ES-I3 (cell line): ENCODE measurements at regions not wholly inside any gene's neighbourhood (a gene's known extent, or its start where the extent isn't known, plus 50 kb on each side); places are given as distances from the start of the nearest gene placed in this dataset.
A peak's percentile ranks its signal among the peaks of the same experiment; 100 is the strongest.
"Not testable (repeated sequence)": the region's sequence is repeated elsewhere in the genome, so short reads cannot be mapped to it uniquely, and the experiment has no call there.

Experiments used
- H3K36me3 ChIP-seq: 2 replicates; pipeline ENCODE4 v1.6.1; 2013; ENCODE audit warnings: mild to moderate bottlenecking, low read length, control low read depth, moderate library complexity; ENCODE audit not compliant: insufficient read depth
- H3K4me1 ChIP-seq: 2 replicates; pipeline ENCODE4 v1.6.1; 2013; ENCODE audit warnings: mild to moderate bottlenecking, control low read depth, low read length; ENCODE audit not compliant: insufficient read depth
- H3K9ac ChIP-seq: 2 replicates; pipeline ENCODE4 v1.6.1; 2013; ENCODE audit warnings: low read depth, mild to moderate bottlenecking, low read length, moderate library complexity
- H3K9me3 ChIP-seq: 2 replicates; pipeline ENCODE4 v1.6.1; 2013; ENCODE audit warnings: mild to moderate bottlenecking, low read length, moderate library complexity; ENCODE audit not compliant: control insufficient read depth, insufficient read depth

GRCh38 chr12:17030338-17030737 lies 424.4 kb upstream of the LMO3 start:
- Histone ChIP-seq H3K9me3 (no peaks in the 10 kb centered on the region), H3K36me3 (no peaks in the 10 kb centered on the region), H3K4me1 (peaks cover 3% of the 10 kb centered on the region; the same call in 1 of the 2 replicates), H3K9ac (no peak overlapping the region)

DNA sequence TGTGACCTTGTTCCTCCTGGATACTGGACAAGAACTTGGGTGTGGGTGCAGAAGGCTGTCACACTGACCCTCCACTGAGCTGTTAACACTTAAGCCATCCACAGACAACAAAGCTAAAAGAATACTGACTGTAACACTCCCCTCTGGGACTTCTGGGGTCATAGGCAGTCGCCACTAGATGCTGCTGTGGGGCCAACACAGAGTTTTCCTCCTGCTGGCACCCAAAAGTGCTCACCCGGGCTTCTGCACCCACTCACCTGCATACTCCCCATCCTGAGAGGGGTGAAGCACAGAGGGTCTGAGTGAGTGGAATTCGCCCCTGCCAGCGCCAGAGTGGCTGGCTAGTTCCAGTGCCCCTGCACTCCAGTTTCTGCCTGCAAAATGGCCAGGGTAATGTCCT lies 422.4 kb upstream of the LMO3 start:
- Histone ChIP-seq H3K36me3 (no peaks in the 10 kb centered on the region), H3K9ac (no peak overlapping the region), H3K9me3 (no peaks in the 10 kb centered on the region), H3K4me1 (peaks cover 3% of the 10 kb centered on the region; the same call in 1 of the 2 replicates)

DNA sequence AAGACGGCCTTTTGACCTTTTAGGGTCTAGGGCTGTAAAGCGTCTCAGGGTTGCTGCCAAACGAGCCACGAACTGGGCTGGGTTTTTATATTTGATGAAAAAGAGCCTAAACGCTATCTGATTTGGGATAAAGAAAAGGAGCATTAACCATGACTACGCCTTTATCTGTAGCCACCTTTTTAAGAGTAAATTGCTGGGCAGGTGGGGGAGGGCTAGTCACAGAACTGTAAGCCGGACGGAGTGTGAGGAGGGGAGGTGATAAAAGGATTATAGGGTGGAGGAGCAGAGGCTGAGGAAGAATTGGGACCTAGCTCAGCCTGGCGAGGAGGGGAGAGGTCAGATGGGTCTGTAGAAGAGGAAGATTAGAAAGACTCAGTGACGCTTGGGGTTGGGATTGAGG lies 419.5 kb upstream of the LMO3 start:
- H3K9ac ChIP-seq, H3K36me3 ChIP-seq, H3K9me3 ChIP-seq: not testable (repeated sequence)
- peaks cover 14% of the 10 kb centered on the region; the same call in 1 of the 2 replicates for H3K4me1 ChIP-seq

DNA sequence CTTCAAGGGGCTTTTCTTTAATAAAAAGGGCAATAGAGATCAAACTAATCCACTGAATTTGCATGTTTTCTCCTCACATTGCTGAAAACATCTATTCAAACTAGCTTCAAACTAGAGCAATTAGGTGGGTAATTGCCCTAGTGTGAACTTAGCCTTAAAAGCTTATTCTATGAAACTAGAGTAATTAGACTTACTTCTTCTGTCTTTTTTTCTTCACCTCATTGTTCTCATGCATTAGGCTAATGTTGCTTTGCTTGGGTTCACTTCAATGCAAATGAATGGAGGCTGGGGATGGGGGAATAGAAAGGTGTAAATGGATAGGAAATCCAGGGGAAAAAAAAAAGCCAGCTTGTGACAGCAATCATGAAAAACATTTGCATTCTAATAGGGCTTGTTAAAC lies 414.8 kb upstream of the LMO3 start:
- Histone ChIP-seq H3K9ac (peak overlapping the region; percentile 4; the same call in 1 of the 2 replicates), H3K36me3 (no peaks in the 10 kb centered on the region; the same call in 1 of the 2 replicates), H3K9me3 (no peaks in the 10 kb centered on the region), H3K4me1 (peaks cover 24% of the 10 kb centered on the region)

DNA sequence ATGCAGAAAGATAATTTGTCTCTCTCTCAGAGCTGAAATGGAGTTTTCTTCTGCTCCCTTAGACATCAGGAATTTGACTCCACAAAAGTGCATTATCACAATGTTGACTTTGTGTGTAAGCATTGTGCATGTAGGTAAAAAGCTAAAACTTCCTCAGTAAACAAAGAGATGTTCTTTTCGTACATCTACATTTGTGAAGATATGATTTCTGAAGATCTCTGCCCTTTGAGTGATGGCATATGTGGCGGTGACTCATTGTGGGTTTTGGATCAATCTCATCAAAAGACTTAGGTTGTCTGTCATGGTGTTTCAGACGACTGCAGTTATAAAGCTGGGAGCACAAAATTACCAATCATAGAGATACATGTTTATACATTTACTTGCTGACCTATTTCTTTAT lies 411.4 kb upstream of the LMO3 start:
- Histone ChIP-seq H3K9me3 (no peaks in the 10 kb centered on the region), H3K9ac (no peak overlapping the region), H3K36me3 (no peaks in the 10 kb centered on the region; the same call in 1 of the 2 replicates), H3K4me1 (peaks cover 24% of the 10 kb centered on the region)

DNA sequence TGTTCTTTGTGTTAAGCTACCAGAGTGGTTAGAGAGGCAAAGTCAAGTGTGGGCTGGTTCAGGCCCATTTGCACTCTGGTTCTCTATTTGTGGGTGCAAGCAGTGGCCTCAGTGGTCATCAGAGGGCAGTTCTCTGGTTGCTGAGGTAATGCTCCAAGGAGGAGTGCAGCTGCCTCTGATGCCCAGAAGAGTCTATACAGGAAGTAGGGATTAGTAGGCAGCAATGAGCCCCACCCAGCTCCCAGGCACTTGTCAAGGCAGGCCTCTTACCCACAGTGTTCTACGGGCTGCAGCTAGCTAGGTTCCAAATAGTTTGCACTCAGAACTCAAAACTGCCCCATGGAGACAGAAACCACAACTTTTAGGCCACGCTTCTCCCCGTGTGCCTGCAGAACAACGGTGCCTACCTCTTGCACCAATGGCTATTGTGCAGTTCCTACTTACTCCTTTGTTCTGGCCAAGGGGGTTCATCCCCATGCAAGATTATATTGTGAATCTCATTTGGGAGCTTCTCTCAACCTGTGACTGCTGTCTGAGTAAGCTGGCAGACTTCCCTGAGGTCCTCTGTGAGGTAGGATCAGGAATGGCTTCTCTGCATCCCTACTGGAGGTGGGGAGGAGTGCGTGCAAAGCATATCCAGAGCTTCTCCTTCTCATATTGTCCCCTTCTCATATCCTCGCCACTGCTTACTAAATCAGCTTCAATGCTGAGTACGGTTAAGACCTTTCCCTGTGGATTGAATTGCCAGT lies 410.3 kb upstream of the LMO3 start:
- no peaks in the 10 kb centered on the region for H3K9me3 ChIP-seq
- peaks cover 19% of the 10 kb centered on the region for H3K4me1 ChIP-seq
- H3K9ac ChIP-seq, result no peak overlapping the region
- no peaks in the 10 kb centered on the region; the same call in 1 of the 2 replicates for H3K36me3 ChIP-seq

DNA sequence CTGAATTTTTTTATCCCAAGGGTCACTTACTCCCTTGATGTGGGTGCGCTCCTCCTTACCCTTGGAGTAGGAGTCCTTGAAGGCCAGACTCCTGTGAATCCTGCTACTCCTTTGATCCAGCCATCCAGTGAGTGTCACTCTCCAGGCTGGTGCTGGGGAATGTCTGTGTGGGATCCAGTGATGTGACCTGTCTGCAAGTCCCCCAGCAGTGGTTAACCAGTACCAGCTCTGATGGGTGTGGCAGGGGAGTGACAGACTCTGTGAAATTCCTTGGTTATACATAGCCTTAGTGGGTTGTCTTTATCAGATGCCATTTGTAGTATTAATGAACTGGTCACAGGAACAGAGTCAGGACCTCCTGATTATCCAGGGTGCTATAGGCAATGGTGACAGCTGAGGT lies 409.5 kb upstream of the LMO3 start:
- no peaks in the 10 kb centered on the region for H3K9me3 ChIP-seq
- peaks cover 13% of the 10 kb centered on the region for H3K4me1 ChIP-seq
- H3K9ac ChIP-seq, result no peak overlapping the region
- no peaks in the 10 kb centered on the region; the same call in 1 of the 2 replicates for H3K36me3 ChIP-seq

GRCh38 chr12:17007442-17008040 lies 401.6 kb upstream of the LMO3 start:
- H3K9ac ChIP-seq, H3K4me1 ChIP-seq, H3K36me3 ChIP-seq, H3K9me3 ChIP-seq: not testable (repeated sequence)

DNA sequence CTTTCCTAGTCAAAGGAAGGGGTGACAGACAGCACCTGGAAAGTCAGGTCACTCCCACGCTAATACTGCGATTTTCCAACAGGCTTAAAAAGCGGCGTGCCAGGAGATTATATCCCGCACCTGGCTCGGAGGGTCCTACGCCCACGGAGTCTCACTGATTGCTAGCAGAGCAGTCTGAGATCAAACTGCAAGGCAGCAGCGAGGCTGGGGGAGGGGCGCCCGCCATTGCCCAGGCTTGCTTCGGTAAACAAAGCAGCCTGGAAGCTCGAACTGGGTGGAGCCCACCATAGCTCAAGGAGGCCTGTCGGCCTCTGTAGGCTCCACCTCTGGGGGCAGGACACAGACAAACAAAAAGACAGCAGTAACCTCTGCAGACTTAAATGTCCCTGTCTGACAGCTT lies 392.6 kb upstream of the LMO3 start:
- H3K9ac ChIP-seq, H3K9me3 ChIP-seq, H3K4me1 ChIP-seq, H3K36me3 ChIP-seq: not testable (repeated sequence)

GRCh38 chr12:16984484-16984883 lies 378.5 kb upstream of the LMO3 start:
- peaks cover 5% of the 10 kb centered on the region; the same call in 1 of the 2 replicates for H3K9me3 ChIP-seq
- H3K36me3 ChIP-seq, result no peaks in the 10 kb centered on the region
- no peaks in the 10 kb centered on the region for H3K4me1 ChIP-seq
- H3K9ac ChIP-seq, result no peak overlapping the region

DNA sequence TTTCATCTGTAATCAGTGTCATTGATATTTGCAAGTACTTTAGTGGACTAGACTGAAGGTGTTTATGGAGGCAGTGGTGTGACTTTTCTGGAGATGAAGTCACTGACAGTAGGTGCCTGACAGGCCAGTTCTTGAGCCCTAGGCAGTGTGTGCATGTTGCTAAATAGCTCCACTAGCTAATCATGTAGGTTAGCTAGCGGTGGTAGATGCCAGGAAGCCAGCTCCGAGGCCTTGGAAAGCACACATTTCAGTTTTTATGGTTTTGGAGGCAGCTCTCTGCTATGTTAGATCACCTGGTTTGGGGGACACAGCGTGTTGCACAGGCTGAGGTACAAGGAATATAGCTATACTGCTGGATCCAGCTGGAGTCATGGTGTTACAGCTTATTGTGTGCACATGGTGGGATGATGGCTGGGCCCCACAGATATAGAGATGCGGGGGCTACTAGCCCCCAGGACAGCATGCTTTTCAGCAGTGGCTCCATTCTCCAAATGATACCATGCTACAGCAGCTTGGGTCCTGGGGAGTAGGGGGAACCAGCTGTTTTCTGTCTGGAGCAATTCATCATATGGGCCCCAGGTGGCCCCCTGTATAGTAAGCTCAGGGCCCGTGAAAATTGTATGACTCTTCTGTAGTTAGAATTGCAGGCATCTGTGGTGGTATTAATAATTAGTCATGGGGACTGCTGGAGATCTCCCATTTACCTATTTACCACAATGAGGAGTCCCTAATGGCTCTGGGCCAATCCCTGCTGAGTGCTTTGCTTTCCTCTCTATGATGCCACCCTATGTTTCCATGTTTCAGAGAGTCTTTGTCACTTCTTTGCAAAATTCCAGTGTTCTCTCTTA lies 367.2 kb upstream of the LMO3 start:
- Histone ChIP-seq H3K36me3 (no peaks in the 10 kb centered on the region), H3K9ac (no peak overlapping the region), H3K4me1 (no peaks in the 10 kb centered on the region), H3K9me3 (no peaks in the 10 kb centered on the region)

- no peaks in the 10 kb centered on the region for H3K9me3 ChIP-seq
- H3K36me3 ChIP-seq, result no peaks in the 10 kb centered on the region
- H3K9ac ChIP-seq, result no peak overlapping the region
- H3K4me1 ChIP-seq, result no peaks in the 10 kb centered on the region
Observed at GRCh38 chr12:16962889-16963288, 356.9 kb upstream of the LMO3 start.

DNA sequence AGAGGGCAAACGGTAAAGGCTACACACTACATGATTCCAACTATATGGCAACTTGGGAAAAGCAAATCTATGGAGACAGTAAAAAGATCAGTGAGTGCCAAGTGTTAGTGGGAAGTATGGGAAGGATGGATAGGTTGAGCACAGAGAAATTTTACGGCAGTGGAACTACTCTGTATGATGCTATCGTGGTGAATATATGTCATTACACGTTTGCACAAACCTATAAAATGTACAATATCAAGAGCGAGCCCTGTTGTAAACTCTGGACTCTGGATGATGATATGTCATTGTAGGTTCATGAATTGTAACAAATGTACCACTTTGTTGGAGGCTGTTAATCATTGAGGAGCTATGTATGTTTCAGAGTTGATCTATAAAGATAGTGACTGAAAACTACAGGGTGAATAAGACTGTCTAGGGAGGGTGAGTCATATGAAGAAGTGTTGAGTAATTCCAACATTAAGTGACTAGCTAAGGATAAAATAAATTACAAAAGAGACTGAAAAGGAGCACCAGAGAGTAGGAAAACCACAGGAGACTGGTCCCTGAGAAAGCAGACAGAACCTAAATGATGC lies 349.2 kb upstream of the LMO3 start:
- no peaks in the 10 kb centered on the region for H3K9me3 ChIP-seq
- no peak overlapping the region for H3K9ac ChIP-seq
- no peaks in the 10 kb centered on the region for H3K36me3 ChIP-seq
- H3K4me1 ChIP-seq, result no peaks in the 10 kb centered on the region

- H3K9ac ChIP-seq, result no peak overlapping the region
- H3K4me1 ChIP-seq, result no peaks in the 10 kb centered on the region
- H3K36me3 ChIP-seq, result no peaks in the 10 kb centered on the region
- H3K9me3 ChIP-seq, result no peaks in the 10 kb centered on the region
Observed at GRCh38 chr12:16949871-16950667, 344.1 kb upstream of the LMO3 start.
